HEK293T (cell line): ENCODE measurements at regions not wholly inside any gene's neighbourhood (a gene's known extent, or its start where the extent isn't known, plus 50 kb on each side); places are given as distances from the start of the nearest gene placed in this dataset.

Experiments
- ELF4 ChIP-seq: fragments of 450-650 bp; IDR thresholded peaks from 2 replicates; pipeline ENCODE4 v1.6.1; 2017; ENCODE audit warnings: antibody characterized with exemption
- FOXA1 ChIP-seq: fragments of 450-650 bp; IDR thresholded peaks from 2 replicates; pipeline ENCODE4 v1.6.1; 2016; ENCODE audit warnings: mild to moderate bottlenecking
- FOXK2 ChIP-seq: fragments of 450-650 bp; IDR thresholded peaks from 2 replicates; pipeline ENCODE4 v1.6.1; 2016; ENCODE audit warnings: mild to moderate bottlenecking
- FOXM1 ChIP-seq: fragments of 450-650 bp; IDR thresholded peaks from 2 replicates; pipeline ENCODE4 v1.6.1; 2017; ENCODE audit warnings: mild to moderate bottlenecking, borderline replicate concordance
- LEF1 ChIP-seq: fragments of 450-650 bp; IDR thresholded peaks from 2 replicates; pipeline ENCODE4 v1.6.1; 2017; ENCODE audit warnings: mild to moderate bottlenecking, borderline replicate concordance
- PKNOX1 ChIP-seq: fragments of 450-650 bp; IDR thresholded peaks from 2 replicates; pipeline ENCODE4 v1.6.1; 2016
- SUZ12 ChIP-seq: fragments of 450-650 bp; IDR thresholded peaks from 2 replicates; pipeline ENCODE4 v1.6.1; 2016; ENCODE audit warnings: mild to moderate bottlenecking
- TARDBP ChIP-seq: fragments of 450-650 bp; IDR thresholded peaks from 2 replicates; pipeline ENCODE4 v1.6.1; 2016
- ZNF384 ChIP-seq: fragments of 450-650 bp; IDR thresholded peaks from 2 replicates; pipeline ENCODE4 v1.6.1; 2016

DNA sequence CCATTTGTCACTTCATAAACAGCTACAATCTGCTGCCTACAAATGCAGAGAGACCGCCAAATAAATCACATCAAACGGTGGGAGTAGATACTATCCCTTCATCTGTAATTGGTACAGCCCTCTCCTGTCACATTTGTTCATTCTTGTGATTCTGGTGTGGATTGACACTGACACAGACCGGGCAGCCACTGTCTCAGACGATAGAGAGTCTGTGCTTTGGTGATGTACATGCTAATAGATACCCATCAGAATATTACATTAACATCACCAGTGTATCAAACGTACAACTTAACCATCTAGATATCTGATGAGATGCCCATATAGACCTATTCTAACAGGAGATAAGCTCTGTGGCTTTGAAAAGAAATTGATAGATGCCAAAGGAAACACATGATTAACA is 419.7 kb upstream of the ZEB2 start:
- no peak for TF ChIP-seq SUZ12
- TF ChIP-seq ELF4, result no peak
- no peak for TF ChIP-seq TARDBP
- no peak for TF ChIP-seq ZNF384
- TF ChIP-seq LEF1, result no peak
- no peak for TF ChIP-seq PKNOX1
- no peak for TF ChIP-seq FOXM1
- TF ChIP-seq FOXK2, result no peak
- TF ChIP-seq FOXA1, result no peak
